Gastroesophageal sphincter (tissue), 3 donors: ENCODE measurements at regions not wholly inside any gene's neighbourhood (a gene's known extent, or its start where the extent isn't known, plus 50 kb on each side); places are given as distances from the start of the nearest gene placed in this dataset.

Experiments
- EP300 ChIP-seq: sonication (generic); formaldehyde crosslinking; IDR thresholded peaks from one replicate; pipeline ENCODE4 v1.6.1; 2017; ENCODE audit warnings: antibody characterized with exemption, mild to moderate bottlenecking
- POLR2A ChIP-seq, 2 donors: fragments of 450-650 bp; IDR thresholded peaks; one replicate each; pipeline ENCODE4 v1.6.1; 2017; ENCODE audit warnings: antibody characterized with exemption in 2 of 2, mild to moderate bottlenecking in 2 of 2, moderate library complexity in 1 of 2
- POLR2AphosphoS5 ChIP-seq: sonication (generic); formaldehyde crosslinking; IDR thresholded peaks from one replicate; pipeline ENCODE4 v1.6.1; 2017; ENCODE audit warnings: antibody characterized with exemption
- TF ChIP-seq, protein P1 (sequence below), 4 experiments: fragments of 200-600 bp in 2 of 4; fragments of 450-650 bp in 2 of 4; sonication (generic) in 1 of 4; IDR thresholded peaks; one replicate each; pipeline ENCODE4 v1.5.1; 2017 to 2019; ENCODE audit warnings: antibody characterized with exemption in 4 of 4, mild to moderate bottlenecking in 2 of 4, moderate library complexity in 2 of 4

GRCh38 chr6:44636561-44637248 is 249.2 kb downstream of the CDC5L start:
- TF ChIP-seq, protein P1, sequence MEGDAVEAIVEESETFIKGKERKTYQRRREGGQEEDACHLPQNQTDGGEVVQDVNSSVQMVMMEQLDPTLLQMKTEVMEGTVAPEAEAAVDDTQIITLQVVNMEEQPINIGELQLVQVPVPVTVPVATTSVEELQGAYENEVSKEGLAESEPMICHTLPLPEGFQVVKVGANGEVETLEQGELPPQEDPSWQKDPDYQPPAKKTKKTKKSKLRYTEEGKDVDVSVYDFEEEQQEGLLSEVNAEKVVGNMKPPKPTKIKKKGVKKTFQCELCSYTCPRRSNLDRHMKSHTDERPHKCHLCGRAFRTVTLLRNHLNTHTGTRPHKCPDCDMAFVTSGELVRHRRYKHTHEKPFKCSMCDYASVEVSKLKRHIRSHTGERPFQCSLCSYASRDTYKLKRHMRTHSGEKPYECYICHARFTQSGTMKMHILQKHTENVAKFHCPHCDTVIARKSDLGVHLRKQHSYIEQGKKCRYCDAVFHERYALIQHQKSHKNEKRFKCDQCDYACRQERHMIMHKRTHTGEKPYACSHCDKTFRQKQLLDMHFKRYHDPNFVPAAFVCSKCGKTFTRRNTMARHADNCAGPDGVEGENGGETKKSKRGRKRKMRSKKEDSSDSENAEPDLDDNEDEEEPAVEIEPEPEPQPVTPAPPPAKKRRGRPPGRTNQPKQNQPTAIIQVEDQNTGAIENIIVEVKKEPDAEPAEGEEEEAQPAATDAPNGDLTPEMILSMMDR (IDR thresholded peaks at IDR 0.05): no peak
- no peak for TF ChIP-seq POLR2AphosphoS5
- no peak for TF ChIP-seq POLR2A (IDR thresholded peaks at IDR 0.05)
- no peak for TF ChIP-seq EP300
